ENCODE measurements at regions not wholly inside any gene's neighbourhood (a gene's known extent, or its start where the extent isn't known, plus 50 kb on each side); places are given as distances from the start of the nearest gene placed in this dataset.

DNA sequence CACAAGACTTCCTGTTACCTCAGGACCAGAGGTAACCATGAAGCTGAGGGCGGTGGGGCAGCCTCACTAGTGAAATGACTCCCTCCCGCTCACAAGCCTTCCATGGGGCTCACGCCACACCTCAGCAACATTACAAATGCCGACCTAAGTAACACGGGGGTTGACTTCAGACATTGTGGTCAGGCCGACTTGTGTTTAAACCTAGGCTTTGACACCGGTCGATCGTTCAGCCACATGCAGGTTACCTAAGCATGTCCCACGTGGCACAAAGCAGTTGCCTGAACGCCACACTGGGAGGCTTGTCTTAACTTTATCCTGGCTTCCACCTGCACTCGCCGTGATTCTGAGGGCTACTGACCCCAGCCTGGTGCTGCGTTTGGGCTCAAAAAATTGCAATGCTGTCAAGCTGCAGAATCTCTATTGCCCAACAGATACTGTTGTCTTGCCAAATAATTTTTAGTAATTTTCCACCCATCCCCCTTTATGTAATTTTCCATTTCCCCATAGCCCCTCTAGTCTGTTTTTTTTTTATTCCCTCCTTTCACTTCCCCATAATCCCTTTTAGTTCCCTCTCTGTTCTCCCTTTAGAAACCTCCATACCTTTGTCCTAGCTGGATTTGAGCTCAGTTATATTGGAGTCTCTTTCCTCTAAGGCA is 158.6 kb upstream of the RGMA start:
- TF ChIP-seq, protein P1, sequence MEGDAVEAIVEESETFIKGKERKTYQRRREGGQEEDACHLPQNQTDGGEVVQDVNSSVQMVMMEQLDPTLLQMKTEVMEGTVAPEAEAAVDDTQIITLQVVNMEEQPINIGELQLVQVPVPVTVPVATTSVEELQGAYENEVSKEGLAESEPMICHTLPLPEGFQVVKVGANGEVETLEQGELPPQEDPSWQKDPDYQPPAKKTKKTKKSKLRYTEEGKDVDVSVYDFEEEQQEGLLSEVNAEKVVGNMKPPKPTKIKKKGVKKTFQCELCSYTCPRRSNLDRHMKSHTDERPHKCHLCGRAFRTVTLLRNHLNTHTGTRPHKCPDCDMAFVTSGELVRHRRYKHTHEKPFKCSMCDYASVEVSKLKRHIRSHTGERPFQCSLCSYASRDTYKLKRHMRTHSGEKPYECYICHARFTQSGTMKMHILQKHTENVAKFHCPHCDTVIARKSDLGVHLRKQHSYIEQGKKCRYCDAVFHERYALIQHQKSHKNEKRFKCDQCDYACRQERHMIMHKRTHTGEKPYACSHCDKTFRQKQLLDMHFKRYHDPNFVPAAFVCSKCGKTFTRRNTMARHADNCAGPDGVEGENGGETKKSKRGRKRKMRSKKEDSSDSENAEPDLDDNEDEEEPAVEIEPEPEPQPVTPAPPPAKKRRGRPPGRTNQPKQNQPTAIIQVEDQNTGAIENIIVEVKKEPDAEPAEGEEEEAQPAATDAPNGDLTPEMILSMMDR (IDR thresholded peaks at IDR 0.05) = no peak
- no peak for TF ChIP-seq POLR2A (IDR thresholded peaks at IDR 0.05)

Measured in testis (tissue), 2 donors.